Trophoblast cell (in vitro differentiated cells and primary cell): ENCODE measurements at regions not wholly inside any gene's neighbourhood (a gene's known extent, or its start where the extent isn't known, plus 50 kb on each side); places are given as distances from the start of the nearest gene placed in this dataset.

ENCODE experiments used
- DNase-seq, 2 donors: peaks; one replicate each; pipeline ENCODE4 v3.0.0-alpha.2; 2016
- H2AFZ ChIP-seq: 2 replicates; pipeline ENCODE4 v1.6.1; 2013; ENCODE audit warnings: low read length, moderate library complexity, mild to moderate bottlenecking; ENCODE audit not compliant: insufficient read depth, poor library complexity
- H2AK5ac ChIP-seq: 2 replicates; pipeline ENCODE4 v1.6.1; 2013; ENCODE audit warnings: mild to moderate bottlenecking, low read length
- H2BK120ac ChIP-seq: 2 replicates; pipeline ENCODE4 v1.6.1; 2013; ENCODE audit warnings: low read length, mild to moderate bottlenecking, moderate library complexity; ENCODE audit not compliant: insufficient read depth, poor library complexity
- H2BK12ac ChIP-seq: 2 replicates; pipeline ENCODE4 v1.6.1; 2013; ENCODE audit warnings: mild to moderate bottlenecking, low read length, moderate library complexity
- H2BK5ac ChIP-seq: 2 replicates; pipeline ENCODE4 v1.6.1; 2013; ENCODE audit warnings: low read length, low read depth, moderate library complexity, mild to moderate bottlenecking; ENCODE audit not compliant: poor library complexity
- H3K14ac ChIP-seq: 2 replicates; pipeline ENCODE4 v1.6.1; 2013; ENCODE audit warnings: mild to moderate bottlenecking, low read length
- H3K18ac ChIP-seq: 2 replicates; pipeline ENCODE4 v1.6.1; 2013; ENCODE audit warnings: mild to moderate bottlenecking, low read length
- H3K23ac ChIP-seq: 2 replicates; pipeline ENCODE4 v1.6.1; 2013; ENCODE audit warnings: low read length
- H3K27ac ChIP-seq: 2 replicates; pipeline ENCODE4 v1.5.1; 2013; ENCODE audit warnings: low read depth, mild to moderate bottlenecking, inconsistent platforms, low read length, moderate library complexity
- H3K27me3 ChIP-seq: 2 replicates; pipeline ENCODE4 v1.6.1; 2013; ENCODE audit warnings: inconsistent platforms, mild to moderate bottlenecking, low read length, moderate library complexity; ENCODE audit not compliant: insufficient read depth
- H3K36me3 ChIP-seq, 2 experiments: 1 replicate in 1 of 2; 2 replicates in 1 of 2; pipeline ENCODE4 v1.6.1; 2013; ENCODE audit warnings: low read length in 2 of 2, mild to moderate bottlenecking in 2 of 2, moderate library complexity in 1 of 2; ENCODE audit not compliant: insufficient read depth in 2 of 2, control insufficient read depth in 1 of 2
- H3K4ac ChIP-seq: 2 replicates; pipeline ENCODE4 v1.6.1; 2013; ENCODE audit warnings: low read depth, mild to moderate bottlenecking, low read length, moderate library complexity
- H3K4me1 ChIP-seq, 2 experiments: 1 replicate in 1 of 2; 2 replicates in 1 of 2; pipeline ENCODE4 v1.6.1; 2013; ENCODE audit warnings: low read length in 2 of 2, mild to moderate bottlenecking in 2 of 2, moderate library complexity in 1 of 2; ENCODE audit not compliant: insufficient read depth in 2 of 2, control insufficient read depth in 1 of 2
- H3K4me2 ChIP-seq: 2 replicates; pipeline ENCODE4 v1.6.1; 2013; ENCODE audit warnings: inconsistent platforms, mild to moderate bottlenecking, low read length, moderate library complexity
- H3K4me3 ChIP-seq: 2 replicates; pipeline ENCODE4 v1.5.1; 2013; ENCODE audit warnings: mild to moderate bottlenecking, low read depth, low read length, inconsistent platforms
- H3K79me1 ChIP-seq: one replicate; pipeline ENCODE4 v1.6.1; 2013; ENCODE audit warnings: low read length
- H3K79me2 ChIP-seq: 2 replicates; pipeline ENCODE4 v1.6.1; 2013; ENCODE audit warnings: low read length, mild to moderate bottlenecking; ENCODE audit not compliant: control insufficient read depth, insufficient read depth, poor library complexity
- H3K9ac ChIP-seq: 2 replicates; pipeline ENCODE4 v1.6.1; 2013; ENCODE audit warnings: mild to moderate bottlenecking, low read length
- H3K9me3 ChIP-seq: 2 replicates; pipeline ENCODE4 v1.6.1; 2013; ENCODE audit warnings: low read depth, mild to moderate bottlenecking, control low read depth, inconsistent platforms, low read length; ENCODE audit not compliant: insufficient read depth
- H4K12ac ChIP-seq: 2 replicates; pipeline ENCODE4 v1.6.1; 2013; ENCODE audit warnings: low read depth, mild to moderate bottlenecking, low read length, moderate library complexity
- H4K8ac ChIP-seq: 2 replicates; pipeline ENCODE4 v1.6.1; 2013; ENCODE audit warnings: low read depth, mild to moderate bottlenecking, low read length, moderate library complexity
- H4K91ac ChIP-seq: one replicate; pipeline ENCODE4 v1.6.1; 2013; ENCODE audit warnings: low read depth, mild to moderate bottlenecking, low read length, moderate library complexity
- WGBS: extraction: QIAGEN DNeasy Blood & Tissue Kit; methylation state at CpG from one replicate; pipeline ENCODE4 v1.1.7; 2013; ENCODE audit warnings: missing lambda C conversion rate; ENCODE audit not compliant: insufficient read length, insufficient coverage; ENCODE audit errors: extremely low coverage; 5-methylcytosine and 5-hydroxymethylcytosine counted together

DNA sequence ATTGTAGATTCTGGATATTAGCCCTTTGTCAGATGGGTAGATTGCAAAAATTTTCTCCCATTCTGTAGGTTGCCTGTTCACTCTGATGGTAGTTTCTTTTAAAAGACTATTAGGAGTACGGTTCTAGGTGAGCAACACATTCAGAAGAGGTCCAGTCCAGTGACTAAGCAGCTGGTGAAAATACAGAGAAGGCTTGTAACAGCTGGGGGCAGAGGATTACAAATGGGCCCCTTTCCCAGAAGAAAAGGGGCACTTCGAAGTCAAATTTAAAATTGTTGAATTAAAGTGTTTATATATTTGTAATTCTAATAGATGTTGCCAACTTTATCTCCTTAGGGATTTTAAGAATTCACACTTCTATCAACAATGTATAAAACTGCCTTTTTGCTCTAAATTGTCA is 720.5 kb downstream of the TLE4 start:
- H3K14ac ChIP-seq, result no peak overlapping the region
- no peak overlapping the region for H4K91ac ChIP-seq
- H2BK120ac ChIP-seq, result no peak overlapping the region
- H3K4me2 ChIP-seq, result no peak overlapping the region
- no peak overlapping the region for H2AK5ac ChIP-seq
- no peak overlapping the region for H3K9ac ChIP-seq
- H3K36me3 ChIP-seq, result no peaks in the 10 kb centered on the region
- H3K4me3 ChIP-seq, result no peak overlapping the region
- DNase-seq, result no peak
- no CpG with 5 or more reads among the region's 2 CpGs for WGBS
- no peak overlapping the region for H4K12ac ChIP-seq
- H3K4ac ChIP-seq, result no peak overlapping the region
- H3K79me2 ChIP-seq, result no peaks in the 10 kb centered on the region
- no peak overlapping the region for H3K18ac ChIP-seq
- H3K79me1 ChIP-seq, result no peaks in the 10 kb centered on the region
- H3K27me3 ChIP-seq, result no peaks in the 10 kb centered on the region
- no peak overlapping the region for H2AFZ ChIP-seq
- no peak overlapping the region for H2BK5ac ChIP-seq
- H3K9me3 ChIP-seq, result no peaks in the 10 kb centered on the region
- no peak overlapping the region for H3K23ac ChIP-seq
- no peaks in the 10 kb centered on the region for H3K4me1 ChIP-seq
- no peak overlapping the region for H4K8ac ChIP-seq
- H3K27ac ChIP-seq, result no peak overlapping the region
- no peak overlapping the region for H2BK12ac ChIP-seq

DNA sequence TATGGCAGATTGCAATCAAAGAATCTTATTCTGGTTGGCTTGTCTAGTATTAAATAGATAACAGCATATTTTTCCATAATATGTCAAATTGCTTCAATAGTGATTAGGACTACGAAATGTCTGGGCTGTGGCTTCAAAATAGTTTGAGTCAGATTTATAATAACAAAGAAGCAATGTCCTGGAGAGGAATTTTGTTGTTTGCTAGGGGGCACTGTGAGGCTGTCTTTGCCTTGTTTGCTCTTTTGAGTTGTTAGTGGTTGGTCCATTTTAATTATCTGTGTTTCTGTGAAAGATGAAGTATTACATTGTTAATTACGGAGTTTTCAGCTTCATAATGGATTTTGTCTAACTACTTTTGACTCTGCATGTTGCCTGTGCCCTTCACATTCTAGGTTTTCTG is 713.6 kb downstream of the TLE4 start:
- Histone ChIP-seq H3K14ac (no peak overlapping the region), H3K27me3 (no peaks in the 10 kb centered on the region), H2BK120ac (no peak overlapping the region), H2BK5ac (no peak overlapping the region), H3K4me3 (no peak overlapping the region), H3K9ac (no peak overlapping the region), H4K12ac (no peak overlapping the region), H3K79me1 (no peaks in the 10 kb centered on the region), H4K8ac (no peak overlapping the region), H3K4me1 (no peaks in the 10 kb centered on the region), H3K9me3 (no peaks in the 10 kb centered on the region), H3K79me2 (no peaks in the 10 kb centered on the region), H3K4me2 (no peak overlapping the region), H3K36me3 (no peaks in the 10 kb centered on the region), H3K27ac (no peak overlapping the region), H3K18ac (no peak overlapping the region), H2BK12ac (no peak overlapping the region), H2AFZ (no peak overlapping the region), H2AK5ac (no peak overlapping the region), H3K23ac (no peak overlapping the region), H4K91ac (no peak overlapping the region), H3K4ac (no peak overlapping the region)
- WGBS, result no CpG with 5 or more reads among the region's 2 CpGs
- DNase-seq, result peak in 1 of 2 donors; percentile 2

DNA sequence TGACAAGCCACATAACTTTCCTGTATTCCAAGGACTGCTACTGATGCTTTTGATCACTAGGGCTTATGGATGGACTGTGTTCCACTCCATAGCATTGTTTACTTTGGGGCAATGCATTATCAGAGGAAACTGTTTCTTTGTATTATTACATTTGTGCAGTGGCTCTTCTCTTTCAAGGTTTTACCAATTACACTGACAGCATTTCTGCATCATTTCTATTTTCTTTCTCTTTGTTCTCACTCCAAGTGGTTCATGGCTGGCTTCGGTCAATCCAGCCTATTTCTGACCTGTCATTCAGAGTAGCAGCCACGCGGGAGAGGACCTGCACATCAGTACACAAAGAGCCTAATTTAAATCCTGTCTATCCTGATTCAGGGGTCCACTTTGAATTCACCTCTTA is 711.0 kb downstream of the TLE4 start:
- H2BK120ac ChIP-seq, result no peak overlapping the region
- no peak overlapping the region for H2AK5ac ChIP-seq
- H3K79me2 ChIP-seq, result no peaks in the 10 kb centered on the region
- H4K91ac ChIP-seq, result no peak overlapping the region
- no CpG with 5 or more reads among the region's 3 CpGs for WGBS
- no peak overlapping the region for H2BK12ac ChIP-seq
- H2AFZ ChIP-seq, result no peak overlapping the region
- H3K14ac ChIP-seq, result no peak overlapping the region
- H3K18ac ChIP-seq, result no peak overlapping the region
- H3K4me1 ChIP-seq, result no peaks in the 10 kb centered on the region
- H3K27ac ChIP-seq, result no peak overlapping the region
- H3K4me2 ChIP-seq, result no peak overlapping the region
- H3K36me3 ChIP-seq, result no peaks in the 10 kb centered on the region
- no peaks in the 10 kb centered on the region for H3K79me1 ChIP-seq
- no peaks in the 10 kb centered on the region for H3K9me3 ChIP-seq
- DNase-seq, result no peak
- H4K12ac ChIP-seq, result no peak overlapping the region
- H3K9ac ChIP-seq, result no peak overlapping the region
- no peak overlapping the region for H3K4ac ChIP-seq
- H4K8ac ChIP-seq, result no peak overlapping the region
- no peak overlapping the region for H3K4me3 ChIP-seq
- H3K23ac ChIP-seq, result no peak overlapping the region
- H3K27me3 ChIP-seq, result no peaks in the 10 kb centered on the region
- H2BK5ac ChIP-seq, result no peak overlapping the region

DNA sequence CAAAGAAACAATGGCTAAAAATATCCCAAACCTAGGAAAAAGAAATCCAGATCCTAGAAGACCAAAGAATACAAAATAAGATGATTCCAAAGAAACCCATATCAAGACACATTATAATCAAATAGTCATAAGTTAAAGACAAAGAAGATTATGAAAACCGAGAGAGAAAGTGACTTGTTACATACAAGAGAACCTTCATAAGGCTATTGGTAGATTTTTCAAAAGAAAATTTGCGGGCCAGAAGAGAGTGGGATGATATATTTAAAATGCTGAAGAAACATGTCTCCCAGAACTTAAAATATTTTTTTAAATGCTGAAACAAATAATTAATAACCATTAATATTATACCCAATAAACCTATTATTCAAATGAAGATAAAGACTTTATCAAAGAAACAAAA is 687.3 kb downstream of the TLE4 start:
- Histone ChIP-seq H3K79me1 (no peaks in the 10 kb centered on the region), H3K4me3 (no peak overlapping the region), H3K9me3 (no peaks in the 10 kb centered on the region), H4K91ac (no peak overlapping the region), H3K27me3 (no peaks in the 10 kb centered on the region), H2BK120ac (no peak overlapping the region), H3K14ac (no peak overlapping the region), H3K79me2 (no peaks in the 10 kb centered on the region), H3K9ac (no peak overlapping the region), H3K36me3 (no peaks in the 10 kb centered on the region), H4K8ac (no peak overlapping the region), H2BK12ac (no peak overlapping the region), H3K4me1 (no peaks in the 10 kb centered on the region), H2AFZ (no peak overlapping the region), H3K27ac (no peak overlapping the region), H2AK5ac (no peak overlapping the region), H3K4me2 (no peak overlapping the region), H3K23ac (no peak overlapping the region), H4K12ac (no peak overlapping the region), H3K4ac (no peak overlapping the region), H2BK5ac (no peak overlapping the region), H3K18ac (no peak overlapping the region)
- no peak for DNase-seq
- no CpG with 5 or more reads among the region's 2 CpGs for WGBS
